IMR-90 (cell line): ENCODE measurements at regions not wholly inside any gene's neighbourhood (a gene's known extent, or its start where the extent isn't known, plus 50 kb on each side); places are given as distances from the start of the nearest gene placed in this dataset.

ENCODE experiments used
- ATAC-seq: fragments of 200-7000 bp; cut with Tn5 transposase; 2 replicates; pipeline ENCODE4 v1.9.1; 2020; ENCODE audit warnings: low read depth, mild to moderate bottlenecking, moderate library complexity
- BruUV-seq: library from RNA; stranded (reverse); fragments of 400-500 nt; replicated peaks from 2 replicates; lab custom pipeline; 2021; lab: Mats Ljungman, UMichigan
- CTCF ChIA-PET: fragments of 300-600 bp; formaldehyde crosslinking; extraction: SDS; loops from one replicate; lab custom pipeline; 2021; ENCODE audit warnings: antibody characterized with exemption; lab: Yijun Ruan, JAX
- POLR2A ChIA-PET: fragments of 300-600 bp; sonication (Branson Sonifier 250); formaldehyde crosslinking; loops from one replicate; lab custom pipeline; 2022; ENCODE audit warnings: antibody characterized with exemption; ENCODE audit not compliant: unreplicated experiment; lab: Charles Lee
- DNase-seq: peaks from one replicate; pipeline ENCODE4 v3.0.0; 2013
- H2AFZ ChIP-seq: replicated peaks from 2 replicates; pipeline ENCODE3; 2013; ENCODE audit warnings: low read length, mild to moderate bottlenecking; ENCODE audit not compliant: poor library complexity
- H2AK5ac ChIP-seq: 2 replicates; pipeline ENCODE4 v1.6.1; 2013; ENCODE audit warnings: low read depth, low read length, inconsistent platforms
- H2AK9ac ChIP-seq: replicated peaks from 2 replicates; pipeline ENCODE3; 2013; ENCODE audit warnings: mild to moderate bottlenecking, low read depth, low read length, moderate library complexity; ENCODE audit not compliant: poor library complexity
- H2BK120ac ChIP-seq: 2 replicates; pipeline ENCODE4 v1.6.1; 2013; ENCODE audit warnings: low read depth, low read length, inconsistent platforms
- H2BK15ac ChIP-seq: 3 replicates; pipeline ENCODE4 v1.6.1; 2013; ENCODE audit warnings: low read depth, low read length, inconsistent platforms
- H2BK20ac ChIP-seq: 2 replicates; pipeline ENCODE4 v1.6.1; 2013; ENCODE audit warnings: low read depth, mild to moderate bottlenecking, inconsistent platforms, low read length, moderate library complexity
- H2BK5ac ChIP-seq: 2 replicates; pipeline ENCODE4 v1.6.1; 2013; ENCODE audit warnings: mild to moderate bottlenecking, low read depth, low read length, inconsistent platforms; ENCODE audit not compliant: poor library complexity, severe bottlenecking
- H3K14ac ChIP-seq: replicated peaks from 2 replicates; pipeline ENCODE4 v1.6.1; 2013; ENCODE audit warnings: low read depth, low read length, inconsistent platforms
- H3K18ac ChIP-seq: 2 replicates; pipeline ENCODE4 v1.6.1; 2013; ENCODE audit warnings: low read depth, low read length, control low read depth
- H3K23ac ChIP-seq: 2 replicates; pipeline ENCODE4 v1.6.1; 2013; ENCODE audit warnings: low read depth, low read length, inconsistent platforms
- H3K27ac ChIP-seq: 2 replicates; pipeline ENCODE4 v1.5.1; 2013; ENCODE audit warnings: mild to moderate bottlenecking, control low read depth, low read length; ENCODE audit not compliant: insufficient read depth
- H3K27me3 ChIP-seq: 2 replicates; pipeline ENCODE4 v1.6.1; 2013; ENCODE audit warnings: low read length; ENCODE audit not compliant: control insufficient read depth, insufficient read depth
- H3K36me3 ChIP-seq: 2 replicates; pipeline ENCODE4 v1.6.1; 2013; ENCODE audit warnings: low read length, mixed read lengths; ENCODE audit not compliant: control insufficient read depth, insufficient read depth
- H3K4ac ChIP-seq: 2 replicates; pipeline ENCODE4 v1.6.1; 2013; ENCODE audit warnings: low read depth, low read length, inconsistent platforms
- H3K4me1 ChIP-seq: 2 replicates; pipeline ENCODE4 v1.6.1; 2013; ENCODE audit warnings: low read length, mixed read lengths; ENCODE audit not compliant: control insufficient read depth, insufficient read depth
- H3K4me2 ChIP-seq: 2 replicates; pipeline ENCODE4 v1.6.1; 2013; ENCODE audit warnings: low read depth, mild to moderate bottlenecking, control low read depth, low read length, moderate library complexity
- H3K4me3 ChIP-seq: 2 replicates; pipeline ENCODE4 v1.5.1; 2013; ENCODE audit warnings: low read depth, mild to moderate bottlenecking, control low read depth, low read length, moderate library complexity; ENCODE audit not compliant: insufficient read depth
- H3K56ac ChIP-seq: 2 replicates; pipeline ENCODE4 v1.6.1; 2013; ENCODE audit warnings: low read length, inconsistent platforms; ENCODE audit not compliant: insufficient read depth; ENCODE audit errors: extremely low read depth
- H3K79me1 ChIP-seq, 2 experiments: 2 replicates each; pipeline ENCODE4 v1.6.1; 2013; ENCODE audit warnings: low read length in 2 of 2, inconsistent platforms in 1 of 2, low read depth in 1 of 2
- H3K9ac ChIP-seq: 2 replicates; pipeline ENCODE4 v1.6.1; 2013; ENCODE audit warnings: low read depth, low read length, control low read depth
- H3K9me1 ChIP-seq: 2 replicates; pipeline ENCODE4 v1.6.1; 2013; ENCODE audit warnings: low read length, inconsistent platforms; ENCODE audit not compliant: insufficient read depth
- H3K9me3 ChIP-seq: 2 replicates; pipeline ENCODE4 v1.6.1; 2013; ENCODE audit warnings: low read length; ENCODE audit not compliant: control insufficient read depth, insufficient read depth
- H4K20me1 ChIP-seq: 2 replicates; pipeline ENCODE4 v1.6.1; 2013; ENCODE audit warnings: low read length, inconsistent platforms; ENCODE audit not compliant: insufficient read depth
- H4K5ac ChIP-seq: 2 replicates; pipeline ENCODE4 v1.6.1; 2013; ENCODE audit warnings: mild to moderate bottlenecking, low read depth, low read length, control low read depth
- H4K8ac ChIP-seq, 2 experiments: 2 replicates each; pipeline ENCODE4 v1.6.1; 2013; ENCODE audit warnings: low read depth in 2 of 2, low read length in 2 of 2, control low read depth in 1 of 2, inconsistent platforms in 1 of 2
- H4K91ac ChIP-seq: 2 replicates; pipeline ENCODE4 v1.6.1; 2013; ENCODE audit warnings: low read depth, low read length, inconsistent platforms; ENCODE audit not compliant: insufficient read depth
- BHLHE40 ChIP-seq: fragments of 150-350 bp; IDR thresholded peaks from 2 replicates; pipeline ENCODE4 v1.6.1; 2016; ENCODE audit warnings: mild to moderate bottlenecking, low read depth, low read length
- CEBPB ChIP-seq: IDR thresholded peaks from 2 replicates; pipeline ENCODE4 v1.6.1; 2012; ENCODE audit warnings: low read depth, low read length, improper control_type of control experiment
- CHD1 ChIP-seq: IDR thresholded peaks from 2 replicates; pipeline ENCODE4 v1.6.1; 2012; ENCODE audit warnings: low read depth, low read length, improper control_type of control experiment
- FOS ChIP-seq: fragments of 150-350 bp; IDR thresholded peaks from 2 replicates; pipeline ENCODE4 v1.6.1; 2016; ENCODE audit warnings: low read depth, low read length
- MAFK ChIP-seq: IDR thresholded peaks from 2 replicates; pipeline ENCODE4 v1.6.1; 2012; ENCODE audit warnings: low read depth, low read length, improper control_type of control experiment
- MAZ ChIP-seq: IDR thresholded peaks from 2 replicates; pipeline ENCODE4 v1.6.1; 2012; ENCODE audit warnings: low read depth, mild to moderate bottlenecking, low read length, improper control_type of control experiment, moderate library complexity, borderline replicate concordance
- RCOR1 ChIP-seq: IDR thresholded peaks from 2 replicates; pipeline ENCODE4 v1.6.1; 2012; ENCODE audit warnings: mild to moderate bottlenecking, low read length, improper control_type of control experiment; ENCODE audit not compliant: insufficient replicate concordance
- WGBS, 2 experiments: methylation state at CpG; one replicate each; pipeline versions ENCODE4 v1.1.5 to v1.1.7; 2013; ENCODE audit warnings: missing lambda C conversion rate in 2 of 2; ENCODE audit not compliant: insufficient read length in 1 of 2; ENCODE audit errors: extremely low coverage in 2 of 2; 5-methylcytosine and 5-hydroxymethylcytosine counted together
- dilution Hi-C: fragments of 300-500 bp; cut with HindIII; formaldehyde crosslinking; loops from one replicate; pipeline ENCODE4 v1.14.3; 2018; ENCODE audit warnings: low sequenced_read_pairs; ENCODE audit not compliant: unreplicated experiment
- in situ Hi-C: fragments of 300-500 bp; cut with MboI; formaldehyde crosslinking; loops from 3 replicates; pipeline ENCODE4 v1.14.3; 2019; ENCODE audit warnings: low sequenced_read_pairs, inconsistent platforms, mixed read lengths
- intact Hi-C: fragments of 100-400 bp; cut with micrococcal nuclease; formaldehyde crosslinking; loops from 2 replicates; pipeline ENCODE4 v1.10.0; 2022

DNA sequence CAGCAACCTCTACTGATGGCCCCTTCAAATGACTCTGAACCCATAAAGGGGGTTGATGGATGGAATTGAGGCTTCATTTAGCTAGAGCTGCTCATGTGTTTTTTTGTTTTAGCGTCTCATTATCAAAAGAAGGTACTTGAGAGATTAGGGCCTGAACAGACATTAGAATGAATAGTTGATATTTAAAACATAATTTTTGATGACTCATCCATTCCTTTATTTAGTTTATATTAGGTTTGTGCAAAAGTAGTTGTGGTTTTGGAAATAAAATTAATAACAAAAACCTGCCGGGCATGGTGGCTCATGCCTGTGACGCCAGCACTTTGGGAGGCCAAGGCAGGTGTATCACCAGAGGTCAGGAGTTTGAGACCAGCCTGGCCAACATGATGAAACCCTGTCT lies 485.9 kb downstream of the PSAT1 start:
- Histone ChIP-seq H2BK120ac (no peak overlapping the region), H2AK9ac (no peak overlapping the region), H3K14ac (0 out of 2 replicates have a peak overlapping the region, but pooled peaks have one; percentile 5), H3K23ac (no peak overlapping the region), H3K9me1 (0 out of 2 replicates have a peak, but pooled peaks cover 2% of the 10 kb centered on the region), H3K36me3 (no peaks in the 10 kb centered on the region), H2BK5ac (no peak overlapping the region), H3K9me3 (no peaks in the 10 kb centered on the region), H3K9ac (no peak overlapping the region), H4K5ac (no peak overlapping the region), H4K8ac (no peak overlapping the region), H3K18ac (no peak overlapping the region), H3K4ac (no peak overlapping the region), H3K4me2 (no peak overlapping the region), H3K79me1 (no peaks in the 10 kb centered on the region), H3K27me3 (no peaks in the 10 kb centered on the region), H3K4me3 (no peak overlapping the region), H2AK5ac (no peak overlapping the region), H2BK20ac (no peak overlapping the region), H2AFZ (no peak overlapping the region), H3K56ac (no peak overlapping the region), H3K27ac (no peak overlapping the region), H3K4me1 (peaks cover 2% of the 10 kb centered on the region; the same call in 1 of the 2 replicates), H4K91ac (no peak overlapping the region), H4K20me1 (no peaks in the 10 kb centered on the region), H2BK15ac (no peak overlapping the region)
- peak; percentile 34 for DNase-seq
- POLR2A ChIA-PET, result no interaction called here
- no peak for ATAC-seq
- in situ Hi-C loops, result no loop called here
- intact Hi-C loops, result no loop called here
- peak; percentile 43; the same call in 1 of the 2 replicates for TF ChIP-seq FOS
- TF ChIP-seq CHD1, result no peak
- no peak for TF ChIP-seq CEBPB
- TF ChIP-seq MAZ, result no peak
- no peak for TF ChIP-seq BHLHE40
- TF ChIP-seq MAFK, result peak; percentile 81
- TF ChIP-seq RCOR1, result no peak
- BruUV-seq, result no TSS peak
- dilution Hi-C loops, result no loop called here
- no CpG with 5 or more reads among the region's 3 CpGs for WGBS, 2 experiments
- CTCF ChIA-PET, result no interaction called here
